LNCaP clone FGC (cell line): ENCODE measurements at regions not wholly inside any gene's neighbourhood (a gene's known extent, or its start where the extent isn't known, plus 50 kb on each side); places are given as distances from the start of the nearest gene placed in this dataset.

Source experiments
- DNase-seq: peaks from one replicate; pipeline ENCODE4 v3.0.0-alpha.2; 2011; ENCODE audit warnings: low read depth
- H3K4me3 ChIP-seq: 2 replicates; pipeline ENCODE4 v1.5.1; 2011; ENCODE audit warnings: mild to moderate bottlenecking, low read depth, low read length, control low read depth
- CTCF ChIP-seq: IDR thresholded peaks from 2 replicates; pipeline ENCODE4 v1.5.1; 2012; ENCODE audit warnings: mild to moderate bottlenecking; ENCODE audit not compliant: control insufficient read depth, insufficient read depth; ENCODE audit errors: extremely low read depth

- DNase-seq, result no peak
- no peak overlapping the region for H3K4me3 ChIP-seq
- TF ChIP-seq CTCF, result no peak
Measured at GRCh38 chr3:148079370-148079769, 618.3 kb upstream of the AGTR1 start.

- H3K4me3 ChIP-seq, result no peak overlapping the region
- TF ChIP-seq CTCF, result no peak
- DNase-seq, result no peak
Measured at GRCh38 chr3:148081926-148082325, 615.8 kb upstream of the AGTR1 start.

GRCh38 chr3:148082506-148083280 lies 615.0 kb upstream of the AGTR1 start:
- no peak for DNase-seq
- no peak overlapping the region for H3K4me3 ChIP-seq

GRCh38 chr3:148083526-148084182 lies 614.0 kb upstream of the AGTR1 start:
- H3K4me3 ChIP-seq, result no peak overlapping the region
- TF ChIP-seq CTCF, result no peak
- DNase-seq, result no peak

More at GRCh38 chr3:148082506-148083280, 615.0 kb upstream of the AGTR1 start:
- no peak for TF ChIP-seq CTCF

GRCh38 chr3:148084931-148085330 lies 612.8 kb upstream of the AGTR1 start:
- H3K4me3 ChIP-seq, result no peak overlapping the region
- no peak for DNase-seq
- no peak for TF ChIP-seq CTCF

GRCh38 chr3:148087601-148088371 lies 609.9 kb upstream of the AGTR1 start:
- TF ChIP-seq CTCF, result no peak
- no peak for DNase-seq

More at GRCh38 chr3:148087601-148088371, 609.9 kb upstream of the AGTR1 start:
- H3K4me3 ChIP-seq, result no peak overlapping the region
